Adrenal gland (tissue), 9 donors: ENCODE measurements at regions not wholly inside any gene's neighbourhood (a gene's known extent, or its start where the extent isn't known, plus 50 kb on each side); places are given as distances from the start of the nearest gene placed in this dataset.
"Not testable (repeated sequence)": the region's sequence is repeated elsewhere in the genome, so short reads cannot be mapped to it uniquely, and the experiment has no call there.

Source experiments
- DNase-seq, 7 donors: peaks; one replicate each; pipeline ENCODE4 v3.0.0-alpha.2; 2019 to 2020
- H3K27ac ChIP-seq, 5 donors: fragments of 200-600 bp; sonication (generic) in 4 of 5; 1 replicate in 3 of 5; 2 replicates in 2 of 5; pipeline versions ENCODE4 v1.5.1 to v1.8.0; 2016 to 2020; ENCODE audit warnings: mild to moderate bottlenecking in 1 of 5
- H3K27me3 ChIP-seq: fragments of 200-600 bp; 2 replicates; pipeline ENCODE4 v1.8.0; 2021
- H3K36me3 ChIP-seq, 2 donors: fragments of 200-600 bp; replicated peaks in 1 of 2; 1 replicate in 1 of 2; 2 replicates in 1 of 2; pipeline versions ENCODE4 v1.5.1 to v1.8.0; 2018 to 2022
- H3K4me1 ChIP-seq, 2 donors: fragments of 200-600 bp; replicated peaks in 1 of 2; 1 replicate in 1 of 2; 2 replicates in 1 of 2; pipeline versions ENCODE4 v1.5.1 to v1.8.0; 2018 to 2021
- H3K4me3 ChIP-seq, 4 donors: fragments of 200-600 bp; sonication (generic) in 3 of 4; one replicate each; pipeline ENCODE4 v1.5.1; 2016 to 2018
- H3K9me3 ChIP-seq, 3 donors: fragments of 200-600 bp; sonication (generic) in 1 of 3; replicated peaks in 1 of 3; 1 replicate in 2 of 3; 2 replicates in 1 of 3; pipeline versions ENCODE4 v1.5.1 to v1.8.0; 2016 to 2021
- CTCF ChIP-seq, 6 experiments: fragments of 450-650 bp in 4 of 6; fragments of 200-600 bp in 2 of 6; sonication (generic) in 1 of 6; IDR thresholded peaks; 1 replicate in 5 of 6; 2 replicates in 1 of 6; pipeline versions ENCODE4 v1.5.1 to v1.8.0; 2016 to 2021; ENCODE audit warnings: antibody characterized with exemption in 6 of 6, mild to moderate bottlenecking in 2 of 6, moderate library complexity in 1 of 6
- POLR2A ChIP-seq, 2 donors: fragments of 450-650 bp; IDR thresholded peaks; one replicate each; pipeline ENCODE4 v1.6.1; 2017; ENCODE audit warnings: antibody characterized with exemption in 2 of 2, mild to moderate bottlenecking in 2 of 2, moderate library complexity in 1 of 2
- WGBS, 4 donors: extraction: QIAGEN DNeasy Blood & Tissue Kit in 2 of 4; methylation state at CpG; one replicate each; pipeline versions ENCODE4 v1.1.5 to v1.1.7; 2013 to 2017; 5-methylcytosine and 5-hydroxymethylcytosine counted together
- intact Hi-C, 2 donors: fragments of 100-400 bp; cut with DNase I; formaldehyde crosslinking; loops; one replicate each; pipeline versions ENCODE4 v1.14.1 to v1.15.0; 2022 to 2023
- donor health status: healthy with polysubstance abuse.
- donor health status: Bipolar disorder and iron deficiency.
- donor health status: DM: yes; HTN: yes; CAD: no.
- donor health status: DM: no; HTN: no; CAD: no.
- donor health status: DM: no; HTN: no; CAD: no.

- Histone ChIP-seq H3K9me3 (no peaks in the 10 kb centered on the region), H3K27ac (no peak overlapping the region), H3K27me3 (no peaks in the 10 kb centered on the region), H3K4me3 (no peak overlapping the region), H3K36me3 (no peaks in the 10 kb centered on the region), H3K4me1 (peaks cover 0 to 8% of the 10 kb centered on the region in 2 donors)
- peak in 1 of 7 donors; percentile 6 for DNase-seq
- WGBS, 4 donors = 61 to 74% (median 63%) methylated on average over 20 to 21 of the region's 21 CpGs
- no peak for TF ChIP-seq POLR2A (IDR thresholded peaks at IDR 0.05)
- no peak for TF ChIP-seq CTCF (IDR thresholded peaks at IDR 0.05)
- intact Hi-C loops = no loop called here
Measured at GRCh38 chr6:169918239-169918953, 167.0 kb downstream of the ERMARD start.

- 68 to 84% (median 77%) methylated on average over 2 to 3 of the region's 3 CpGs for WGBS, 4 donors
- no peaks in the 10 kb centered on the region for H3K9me3 ChIP-seq
- DNase-seq = no peak
- H3K27ac ChIP-seq = no peak overlapping the region
- H3K4me3 ChIP-seq = no peak overlapping the region
- intact Hi-C loops = no loop called here
- TF ChIP-seq CTCF (IDR thresholded peaks at IDR 0.05) (no peak), POLR2A (IDR thresholded peaks at IDR 0.05) (no peak)
- no peaks in the 10 kb centered on the region for H3K4me1 ChIP-seq
- no peaks in the 10 kb centered on the region for H3K27me3 ChIP-seq
- H3K36me3 ChIP-seq = no peaks in the 10 kb centered on the region
Measured at GRCh38 chr6:169917153-169917552, 165.7 kb downstream of the ERMARD start.

GRCh38 chr6:169915769-169916550, 164.5 kb downstream of the ERMARD start:
- no peaks in the 10 kb centered on the region for H3K36me3 ChIP-seq
- intact Hi-C loops = no loop called here
- DNase-seq = peak in 5 of 7 donors; percentile 28 to 73 (median 37)
- no peak overlapping the region for H3K4me3 ChIP-seq
- no peaks in the 10 kb centered on the region for H3K4me1 ChIP-seq
- no peak for TF ChIP-seq POLR2A (IDR thresholded peaks at IDR 0.05)
- no peak for TF ChIP-seq CTCF (IDR thresholded peaks at IDR 0.05)
- peak overlapping the region in 1 of 5 donors; percentile 26 for H3K27ac ChIP-seq
- H3K27me3 ChIP-seq = no peaks in the 10 kb centered on the region
- 68 to 78% (median 73%) methylated on average over 22 of the region's 22 CpGs for WGBS, 4 donors
- no peaks in the 10 kb centered on the region for H3K9me3 ChIP-seq

GRCh38 chr6:169913745-169914144, 162.3 kb downstream of the ERMARD start:
- intact Hi-C loops, H3K9me3 ChIP-seq, DNase-seq, H3K4me1 ChIP-seq, H3K4me3 ChIP-seq, H3K27ac ChIP-seq, H3K27me3 ChIP-seq, H3K36me3 ChIP-seq: not testable (repeated sequence)
- WGBS, 4 donors = 77 to 94% (median 83%) methylated on average over 3 of the region's 3 CpGs
